ENCODE measurements at regions not wholly inside any gene's neighbourhood (a gene's known extent, or its start where the extent isn't known, plus 50 kb on each side); places are given as distances from the start of the nearest gene placed in this dataset.

DNA sequence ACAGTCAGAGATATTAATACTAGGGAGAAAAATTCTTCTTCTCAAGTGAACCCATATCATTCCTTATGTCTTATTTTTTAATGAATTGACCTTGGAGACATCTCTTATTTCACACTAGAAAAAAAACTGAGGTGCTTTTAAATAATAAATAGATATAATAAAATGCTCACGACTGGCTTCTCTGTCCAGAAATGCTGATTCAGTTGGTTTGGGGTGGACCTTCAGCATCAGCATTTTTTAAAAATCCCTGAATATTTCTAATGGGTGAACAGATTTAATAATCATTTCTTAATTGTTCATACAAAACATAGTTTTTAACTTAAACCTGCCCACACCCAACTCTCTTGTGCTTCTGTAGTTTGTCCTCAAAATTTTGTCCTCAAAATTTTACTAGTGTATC, 283.9 kb downstream of the TECRL start:
- TF ChIP-seq, protein P1, sequence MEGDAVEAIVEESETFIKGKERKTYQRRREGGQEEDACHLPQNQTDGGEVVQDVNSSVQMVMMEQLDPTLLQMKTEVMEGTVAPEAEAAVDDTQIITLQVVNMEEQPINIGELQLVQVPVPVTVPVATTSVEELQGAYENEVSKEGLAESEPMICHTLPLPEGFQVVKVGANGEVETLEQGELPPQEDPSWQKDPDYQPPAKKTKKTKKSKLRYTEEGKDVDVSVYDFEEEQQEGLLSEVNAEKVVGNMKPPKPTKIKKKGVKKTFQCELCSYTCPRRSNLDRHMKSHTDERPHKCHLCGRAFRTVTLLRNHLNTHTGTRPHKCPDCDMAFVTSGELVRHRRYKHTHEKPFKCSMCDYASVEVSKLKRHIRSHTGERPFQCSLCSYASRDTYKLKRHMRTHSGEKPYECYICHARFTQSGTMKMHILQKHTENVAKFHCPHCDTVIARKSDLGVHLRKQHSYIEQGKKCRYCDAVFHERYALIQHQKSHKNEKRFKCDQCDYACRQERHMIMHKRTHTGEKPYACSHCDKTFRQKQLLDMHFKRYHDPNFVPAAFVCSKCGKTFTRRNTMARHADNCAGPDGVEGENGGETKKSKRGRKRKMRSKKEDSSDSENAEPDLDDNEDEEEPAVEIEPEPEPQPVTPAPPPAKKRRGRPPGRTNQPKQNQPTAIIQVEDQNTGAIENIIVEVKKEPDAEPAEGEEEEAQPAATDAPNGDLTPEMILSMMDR (IDR thresholded peaks at IDR 0.05; ENCODE audit: low read depth, low read length, poor library complexity, severe bottlenecking) = no peak
- TF ChIP-seq EZH2phosphoT487 (IDR thresholded peaks at IDR 0.05; ENCODE audit: borderline replicate concordance, low read length) = no peak

Measured in DOHH2 (cell line).